Type B pancreatic cell (in vitro differentiated cells): ENCODE measurements at regions not wholly inside any gene's neighbourhood (a gene's known extent, or its start where the extent isn't known, plus 50 kb on each side); places are given as distances from the start of the nearest gene placed in this dataset.

Source experiments
- DNase-seq: peaks from one replicate; pipeline ENCODE4 v3.0.0; 2021; ENCODE audit warnings: mixed read lengths; ENCODE audit not compliant: unreplicated experiment; ENCODE audit errors: extremely low spot score
- H3K27ac Mint-ChIP-seq: 2 replicates; pipeline ENCODE4 v1.8.0; 2021; ENCODE audit warnings: mild to moderate bottlenecking, mixed read lengths
- H3K27me3 Mint-ChIP-seq: 2 replicates; pipeline ENCODE4 v1.8.0; 2021; ENCODE audit warnings: mixed read lengths
- H3K36me3 Mint-ChIP-seq: 2 replicates; pipeline ENCODE4 v1.8.0; 2021; ENCODE audit warnings: mixed read lengths
- H3K4me1 Mint-ChIP-seq: one replicate; pipeline ENCODE4 v1.8.0; 2021; ENCODE audit warnings: mixed read lengths; ENCODE audit not compliant: unreplicated experiment
- H3K4me3 Mint-ChIP-seq: 2 replicates; pipeline ENCODE4 v1.8.0; 2021; ENCODE audit warnings: mild to moderate bottlenecking, mixed read lengths
- H3K9me3 Mint-ChIP-seq: 2 replicates; pipeline ENCODE4 v1.8.0; 2021; ENCODE audit warnings: mixed read lengths
- CTCF ChIP-seq: fragments of 200-600 bp; sonication (generic); conservative IDR thresholded peaks from 2 replicates; pipeline ENCODE4 v1.5.0; 2021; ENCODE audit warnings: antibody characterized with exemption, mild to moderate bottlenecking

DNA sequence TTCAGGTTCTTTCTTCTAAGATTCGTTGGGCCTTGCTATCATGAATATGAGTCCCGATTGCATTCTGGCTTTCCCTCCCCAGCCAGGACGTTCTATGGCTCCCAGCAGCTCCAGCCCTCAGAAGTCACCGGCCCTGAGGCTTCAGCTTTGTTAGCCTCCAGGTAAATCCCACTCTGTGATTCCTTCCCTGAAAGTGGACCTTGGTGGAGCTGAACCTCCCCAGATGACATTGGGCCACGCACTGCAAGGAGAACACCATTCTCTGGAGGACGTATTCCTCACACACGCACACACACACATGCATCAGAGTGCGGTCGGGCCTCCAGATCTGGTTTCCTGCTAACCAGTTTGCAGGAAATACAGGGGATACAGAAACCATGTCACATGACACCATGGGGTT, 487.3 kb upstream of the CDH4 start:
- Mint-ChIP-seq H3K27me3 (peaks cover 21% of the 10 kb centered on the region), H3K36me3 (no peaks in the 10 kb centered on the region), H3K4me1 (no peaks in the 10 kb centered on the region), H3K9me3 (no peaks in the 10 kb centered on the region), H3K4me3 (no peak overlapping the region), H3K27ac (no peak overlapping the region)
- DNase-seq = no peak
- no peak for TF ChIP-seq CTCF

DNA sequence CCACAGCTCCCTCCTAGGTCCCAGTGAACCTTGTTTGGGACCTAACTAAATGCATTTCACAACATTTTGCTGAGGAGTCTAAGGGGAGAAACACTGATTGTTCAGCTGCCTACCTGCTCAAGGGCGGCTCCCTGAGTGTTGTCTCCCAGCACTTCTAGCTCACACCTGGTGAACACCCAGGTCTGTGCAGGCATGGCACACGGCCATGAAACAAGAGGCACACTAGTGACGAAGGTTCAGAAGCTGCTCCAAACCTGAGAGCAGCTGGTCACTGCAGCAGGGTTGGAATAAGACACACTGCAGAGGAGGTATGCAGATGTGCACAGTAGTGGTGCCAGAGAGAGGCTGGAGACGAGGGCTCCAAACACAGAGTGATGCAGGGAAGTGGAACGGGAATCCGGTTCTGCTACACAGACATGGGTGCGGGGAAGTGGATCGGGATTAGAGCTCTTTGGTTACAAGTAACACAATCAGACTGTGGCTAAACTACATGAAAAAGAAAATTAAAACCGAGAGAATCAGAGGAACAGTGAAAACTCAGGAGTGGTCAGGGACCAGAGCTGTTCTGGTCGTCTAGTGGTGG, 486.1 kb upstream of the CDH4 start:
- no peak for DNase-seq
- TF ChIP-seq CTCF = no peak
- no peaks in the 10 kb centered on the region for H3K4me1 Mint-ChIP-seq
- H3K4me3 Mint-ChIP-seq = no peak overlapping the region
- H3K9me3 Mint-ChIP-seq = no peaks in the 10 kb centered on the region
- no peaks in the 10 kb centered on the region for H3K36me3 Mint-ChIP-seq
- peaks cover 21% of the 10 kb centered on the region for H3K27me3 Mint-ChIP-seq
- H3K27ac Mint-ChIP-seq = no peak overlapping the region

DNA sequence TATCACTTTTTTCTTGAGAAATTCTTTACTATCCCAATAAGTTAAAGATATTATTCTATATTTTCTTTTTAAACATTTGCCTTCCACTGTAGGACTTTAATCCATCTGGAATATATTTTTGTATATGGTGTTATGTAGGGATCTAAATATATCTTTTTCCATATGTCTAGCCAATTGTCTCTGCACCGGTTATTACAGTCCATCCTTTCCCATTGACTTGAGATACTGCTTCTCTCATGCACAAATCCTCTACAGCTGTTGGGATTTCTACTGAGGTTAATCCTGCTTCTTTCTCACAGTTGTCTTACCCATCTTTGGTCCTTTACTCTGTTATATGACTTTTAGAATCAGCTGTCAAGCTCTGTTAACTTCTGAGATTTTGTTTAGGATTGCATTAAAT, 483.8 kb upstream of the CDH4 start:
- no peak for TF ChIP-seq CTCF
- Mint-ChIP-seq H3K9me3 (no peaks in the 10 kb centered on the region), H3K27ac (no peak overlapping the region), H3K27me3 (peaks cover 28% of the 10 kb centered on the region), H3K36me3 (no peaks in the 10 kb centered on the region), H3K4me3 (no peak overlapping the region), H3K4me1 (no peaks in the 10 kb centered on the region)
- no peak for DNase-seq

DNA sequence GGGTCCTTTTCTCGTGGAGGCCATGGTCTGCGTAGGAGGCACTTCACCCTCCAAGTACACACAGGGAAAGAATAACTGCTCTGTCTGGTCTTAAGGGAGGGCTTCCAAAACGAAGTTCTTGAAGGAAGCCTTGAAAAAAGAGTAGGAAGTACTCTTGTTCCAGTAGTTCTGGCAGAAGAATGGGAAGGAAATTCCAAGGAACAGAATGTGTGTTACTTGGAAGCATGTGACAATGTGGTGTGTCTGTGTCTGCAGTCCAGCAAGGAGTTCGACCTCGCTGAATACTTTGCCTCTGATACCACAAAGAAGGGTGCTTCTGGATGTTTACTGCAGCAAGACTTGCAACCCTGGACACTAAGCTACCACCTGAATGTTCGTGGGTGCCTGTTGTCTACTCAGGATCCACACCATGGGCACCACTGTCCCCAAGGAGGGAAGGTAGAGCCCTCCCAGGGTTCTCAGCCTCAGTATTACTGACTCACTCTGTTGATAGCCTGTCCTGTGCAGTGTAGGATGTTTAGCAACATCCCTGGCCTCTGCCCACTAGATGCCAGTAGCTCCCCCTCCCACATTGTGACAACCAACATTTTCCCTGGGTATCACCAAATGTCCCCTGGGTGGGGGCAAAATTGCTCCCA, 471.6 kb upstream of the CDH4 start:
- no peaks in the 10 kb centered on the region for H3K4me1 Mint-ChIP-seq
- TF ChIP-seq CTCF = no peak
- no peak overlapping the region for H3K4me3 Mint-ChIP-seq
- H3K27ac Mint-ChIP-seq = no peak overlapping the region
- peaks cover 19% of the 10 kb centered on the region for H3K27me3 Mint-ChIP-seq
- H3K9me3 Mint-ChIP-seq = no peaks in the 10 kb centered on the region
- no peaks in the 10 kb centered on the region for H3K36me3 Mint-ChIP-seq
- DNase-seq = no peak

DNA sequence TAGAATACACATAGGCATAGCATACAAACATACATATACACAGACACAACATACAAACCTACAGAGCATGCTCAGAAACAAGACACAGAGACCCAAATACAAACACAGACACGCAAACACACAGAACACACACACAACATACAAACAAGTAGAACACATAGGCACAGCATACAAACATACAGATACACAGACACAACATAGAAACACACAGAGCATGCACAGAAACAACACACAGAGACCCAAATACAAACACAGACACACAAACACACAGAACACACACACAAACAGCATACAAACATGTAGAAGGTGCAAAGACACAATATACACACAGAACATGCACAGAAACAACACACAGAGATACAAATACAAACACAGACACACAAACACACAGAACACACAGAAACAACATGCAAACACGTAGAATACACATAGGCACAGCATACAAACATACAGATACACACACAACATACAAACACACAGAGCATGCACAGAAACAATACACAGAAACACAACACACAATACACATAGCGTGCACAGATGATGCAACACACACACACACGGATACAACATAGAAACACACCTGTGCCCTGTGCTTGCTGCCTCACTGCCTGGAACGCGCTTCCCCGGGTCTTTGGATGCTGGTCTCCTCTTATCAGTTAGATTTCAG, 469.0 kb upstream of the CDH4 start:
- H3K36me3 Mint-ChIP-seq = no peaks in the 10 kb centered on the region
- H3K9me3 Mint-ChIP-seq = no peaks in the 10 kb centered on the region
- no peaks in the 10 kb centered on the region for H3K4me1 Mint-ChIP-seq
- H3K27me3 Mint-ChIP-seq = peaks cover 25% of the 10 kb centered on the region
- TF ChIP-seq CTCF = no peak
- H3K27ac Mint-ChIP-seq = no peak overlapping the region
- H3K4me3 Mint-ChIP-seq = no peak overlapping the region
- no peak for DNase-seq
